MM.1S (cell line): ENCODE measurements at regions not wholly inside any gene's neighbourhood (a gene's known extent, or its start where the extent isn't known, plus 50 kb on each side); places are given as distances from the start of the nearest gene placed in this dataset.

Experiments
- DNase-seq: peaks from one replicate; pipeline ENCODE4 v3.0.0-alpha.2; 2015
- H2AFZ ChIP-seq: fragments of 300-600 bp; sonication (generic); 2 replicates; pipeline ENCODE4 v1.6.0; 2016; ENCODE audit warnings: antibody characterized with exemption, low read length
- H3F3A ChIP-seq: fragments of 300-600 bp; sonication (generic); 2 replicates; pipeline ENCODE4 v1.6.1; 2016; ENCODE audit warnings: mild to moderate bottlenecking, antibody characterized with exemption, low read length, moderate library complexity, mixed read lengths; ENCODE audit not compliant: insufficient read depth
- H3K27ac ChIP-seq: fragments of 300-600 bp; sonication (generic); 2 replicates; pipeline ENCODE4 v1.5.1; 2016; ENCODE audit warnings: mild to moderate bottlenecking, low read length
- H3K27me3 ChIP-seq: fragments of 300-600 bp; sonication (generic); replicated peaks from 2 replicates; pipeline ENCODE4 v1.6.0; 2016; ENCODE audit warnings: low read length; ENCODE audit not compliant: insufficient read depth
- H3K36me3 ChIP-seq: fragments of 300-600 bp; sonication (generic); replicated peaks from 2 replicates; pipeline ENCODE4 v1.6.1; 2016; ENCODE audit warnings: mild to moderate bottlenecking, low read length, mixed read lengths; ENCODE audit not compliant: insufficient read depth
- H3K4me1 ChIP-seq: fragments of 300-600 bp; sonication (generic); 2 replicates; pipeline ENCODE4 v1.6.1; 2016; ENCODE audit warnings: low read length, mixed read lengths
- H3K4me2 ChIP-seq: fragments of 300-600 bp; sonication (generic); 2 replicates; pipeline ENCODE4 v1.6.0; 2016; ENCODE audit warnings: low read depth, low read length
- H3K4me3 ChIP-seq: fragments of 300-600 bp; sonication (generic); 2 replicates; pipeline ENCODE4 v1.5.1; 2016; ENCODE audit warnings: low read length, mixed read lengths
- H3K79me2 ChIP-seq: fragments of 300-600 bp; sonication (generic); 2 replicates; pipeline ENCODE4 v1.6.1; 2016; ENCODE audit warnings: mixed run types, low read length, mixed read lengths
- H3K9ac ChIP-seq: fragments of 300-600 bp; sonication (generic); 2 replicates; pipeline ENCODE4 v1.6.1; 2016; ENCODE audit warnings: low read length, mixed read lengths
- H3K9me2 ChIP-seq: fragments of 300-600 bp; sonication (generic); replicated peaks from 2 replicates; pipeline ENCODE4 v1.6.1; 2016; ENCODE audit warnings: mild to moderate bottlenecking, low read length, mixed read lengths; ENCODE audit not compliant: insufficient read depth
- H3K9me3 ChIP-seq: fragments of 300-600 bp; sonication (generic); replicated peaks from 2 replicates; pipeline ENCODE4 v1.6.1; 2016; ENCODE audit warnings: mild to moderate bottlenecking, low read length, mixed read lengths; ENCODE audit not compliant: insufficient read depth
- H4K20me1 ChIP-seq: fragments of 300-600 bp; sonication (generic); 2 replicates; pipeline ENCODE4 v1.6.1; 2016; ENCODE audit warnings: mild to moderate bottlenecking, low read length, moderate library complexity, mixed read lengths; ENCODE audit not compliant: insufficient read depth
- EZH2 ChIP-seq: fragments of 300-600 bp; sonication (generic); optimal IDR thresholded peaks from 2 replicates; pipeline ENCODE3; 2017; ENCODE audit warnings: low read depth, mild to moderate bottlenecking, antibody characterized with exemption, low read length, mixed read lengths
- EZH2phosphoT487 ChIP-seq: fragments of 300-600 bp; sonication (generic); IDR thresholded peaks from 2 replicates; pipeline ENCODE4 v1.6.1; 2018; ENCODE audit warnings: antibody characterized with exemption, low read length
- TF ChIP-seq, protein P1 (sequence below): fragments of 300-600 bp; sonication (generic); IDR thresholded peaks from 2 replicates; pipeline ENCODE4 v1.5.1; 2016; ENCODE audit warnings: antibody characterized with exemption, low read length, mixed read lengths

DNA sequence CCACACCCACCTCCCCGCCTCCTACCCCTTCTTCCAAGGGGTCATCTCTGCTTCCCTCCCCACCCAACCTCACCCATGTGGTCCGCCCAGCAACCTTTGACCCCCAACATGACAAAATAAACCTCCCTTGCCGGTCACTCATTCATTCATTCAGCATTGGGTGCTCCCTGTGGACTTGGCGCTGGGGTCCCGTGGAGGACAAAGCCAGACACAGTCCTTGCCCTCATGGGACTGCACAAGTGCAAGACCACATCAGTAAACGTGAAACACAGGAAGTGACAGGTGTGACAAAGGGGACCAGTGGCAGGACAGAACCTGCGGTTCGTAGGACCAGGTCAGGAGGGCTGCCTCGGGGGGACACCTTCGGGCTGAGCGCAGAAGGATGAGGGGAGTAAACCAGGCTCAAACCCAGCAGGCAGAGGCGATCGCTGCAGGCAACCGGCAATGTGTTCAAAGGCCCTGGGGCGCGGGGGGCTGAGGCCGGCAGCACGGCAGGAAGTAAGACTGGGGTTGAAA is 185.4 kb downstream of the SEC14L1 start:
- H3K9me2 ChIP-seq, result no peaks in the 10 kb centered on the region
- no peaks in the 10 kb centered on the region for H3K36me3 ChIP-seq
- H3K27ac ChIP-seq, result no peak overlapping the region
- DNase-seq, result no peak
- H3K9me3 ChIP-seq, result no peaks in the 10 kb centered on the region
- no peak overlapping the region for H3K4me3 ChIP-seq
- peaks cover 15% of the 10 kb centered on the region for H3F3A ChIP-seq
- TF ChIP-seq EZH2phosphoT487 (no peak), EZH2 (no peak)
- TF ChIP-seq, protein P1, sequence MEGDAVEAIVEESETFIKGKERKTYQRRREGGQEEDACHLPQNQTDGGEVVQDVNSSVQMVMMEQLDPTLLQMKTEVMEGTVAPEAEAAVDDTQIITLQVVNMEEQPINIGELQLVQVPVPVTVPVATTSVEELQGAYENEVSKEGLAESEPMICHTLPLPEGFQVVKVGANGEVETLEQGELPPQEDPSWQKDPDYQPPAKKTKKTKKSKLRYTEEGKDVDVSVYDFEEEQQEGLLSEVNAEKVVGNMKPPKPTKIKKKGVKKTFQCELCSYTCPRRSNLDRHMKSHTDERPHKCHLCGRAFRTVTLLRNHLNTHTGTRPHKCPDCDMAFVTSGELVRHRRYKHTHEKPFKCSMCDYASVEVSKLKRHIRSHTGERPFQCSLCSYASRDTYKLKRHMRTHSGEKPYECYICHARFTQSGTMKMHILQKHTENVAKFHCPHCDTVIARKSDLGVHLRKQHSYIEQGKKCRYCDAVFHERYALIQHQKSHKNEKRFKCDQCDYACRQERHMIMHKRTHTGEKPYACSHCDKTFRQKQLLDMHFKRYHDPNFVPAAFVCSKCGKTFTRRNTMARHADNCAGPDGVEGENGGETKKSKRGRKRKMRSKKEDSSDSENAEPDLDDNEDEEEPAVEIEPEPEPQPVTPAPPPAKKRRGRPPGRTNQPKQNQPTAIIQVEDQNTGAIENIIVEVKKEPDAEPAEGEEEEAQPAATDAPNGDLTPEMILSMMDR, result no peak
- H3K4me1 ChIP-seq, result peaks cover 36% of the 10 kb centered on the region
- peaks cover 14% of the 10 kb centered on the region for H4K20me1 ChIP-seq
- peak overlapping the region; percentile 42; the same call in 1 of the 2 replicates for H3K4me2 ChIP-seq
- H3K79me2 ChIP-seq, result peaks cover 94% of the 10 kb centered on the region
- no peak overlapping the region for H3K9ac ChIP-seq
- H3K27me3 ChIP-seq, result no peaks in the 10 kb centered on the region
- H2AFZ ChIP-seq, result no peak overlapping the region

DNA sequence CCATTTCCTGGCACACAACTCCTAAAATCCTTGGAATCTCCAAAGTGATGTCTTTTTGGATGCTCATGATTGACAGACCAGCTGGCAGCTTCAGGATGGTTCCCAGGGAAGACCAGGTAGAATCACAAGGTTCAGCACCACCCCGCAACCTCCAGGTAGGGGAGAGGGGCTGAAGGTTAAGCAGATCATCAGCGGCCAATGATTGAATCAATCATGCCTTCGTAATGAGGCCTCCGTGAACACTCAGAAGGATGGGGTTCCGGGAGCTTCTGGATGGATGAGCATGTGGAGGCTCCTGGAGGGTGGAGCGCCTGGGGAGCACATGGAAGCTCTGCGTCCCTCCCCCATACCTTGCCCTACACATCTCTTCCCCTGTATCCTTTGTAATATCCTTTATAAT is 185.9 kb downstream of the SEC14L1 start:
- Histone ChIP-seq H3K4me3 (no peak overlapping the region), H3F3A (peaks cover 17% of the 10 kb centered on the region), H3K9ac (no peak overlapping the region), H3K9me3 (no peaks in the 10 kb centered on the region), H3K4me1 (peaks cover 38% of the 10 kb centered on the region), H2AFZ (no peak overlapping the region), H4K20me1 (peaks cover 14% of the 10 kb centered on the region), H3K79me2 (peaks cover 93% of the 10 kb centered on the region), H3K4me2 (no peak overlapping the region), H3K9me2 (no peaks in the 10 kb centered on the region), H3K27ac (no peak overlapping the region), H3K36me3 (no peaks in the 10 kb centered on the region), H3K27me3 (no peaks in the 10 kb centered on the region)
- no peak for DNase-seq
- TF ChIP-seq EZH2 (no peak), EZH2phosphoT487 (no peak)
- TF ChIP-seq, protein P1, result no peak

GRCh38 chr17:77327181-77327565 is 186.4 kb downstream of the SEC14L1 start:
- H2AFZ ChIP-seq, result no peak overlapping the region
- H3K27ac ChIP-seq, result no peak overlapping the region
- no peaks in the 10 kb centered on the region for H3K9me2 ChIP-seq
- H3K27me3 ChIP-seq, result no peaks in the 10 kb centered on the region
- no peak for DNase-seq
- peaks cover 32% of the 10 kb centered on the region for H3K4me1 ChIP-seq
- H3K4me3 ChIP-seq, result no peak overlapping the region
- peaks cover 23% of the 10 kb centered on the region for H3F3A ChIP-seq
- H3K4me2 ChIP-seq, result no peak overlapping the region
- TF ChIP-seq EZH2 (no peak), EZH2phosphoT487 (no peak)
- TF ChIP-seq, protein P1, result no peak
- no peaks in the 10 kb centered on the region for H3K9me3 ChIP-seq
- H3K36me3 ChIP-seq, result no peaks in the 10 kb centered on the region
- peaks cover 14% of the 10 kb centered on the region for H4K20me1 ChIP-seq
- no peak overlapping the region for H3K9ac ChIP-seq
- peaks cover 89% of the 10 kb centered on the region for H3K79me2 ChIP-seq
